ENCODE measurements at regions not wholly inside any gene's neighbourhood (a gene's known extent, or its start where the extent isn't known, plus 50 kb on each side); places are given as distances from the start of the nearest gene placed in this dataset.

DNA sequence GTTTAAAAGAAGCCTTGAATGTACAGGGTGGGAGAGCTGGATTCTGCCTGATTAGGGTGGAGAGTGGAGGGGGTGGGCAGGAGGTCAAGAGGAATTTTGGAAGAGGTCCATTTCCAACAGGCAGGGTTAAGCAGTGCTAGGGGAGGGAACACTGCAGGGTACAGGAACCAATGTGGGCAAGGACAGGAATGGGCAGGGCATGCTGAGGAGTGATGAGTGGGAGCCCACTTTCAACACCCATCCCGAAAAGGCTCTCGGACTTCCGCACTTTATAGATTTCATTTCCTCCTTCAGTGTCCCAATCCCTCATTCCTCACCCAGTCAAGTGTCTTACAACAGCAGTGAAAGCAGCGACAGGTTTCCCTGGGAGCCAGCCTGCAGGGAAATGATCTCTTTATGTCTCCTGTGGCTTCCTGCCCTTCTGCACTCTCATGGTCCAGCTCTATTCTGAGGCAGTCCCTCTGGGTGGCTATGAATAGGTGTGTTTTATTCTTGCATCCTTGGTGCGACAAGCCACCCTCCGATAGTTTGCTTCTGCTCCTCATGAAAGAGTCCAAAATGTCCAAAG is 50.5 kb upstream of the ZNF507 start:
- DNase-seq (ENCODE audit: low spot score): no peak
